HPDE6-E6E7 (cell line): ENCODE measurements at regions not wholly inside any gene's neighbourhood (a gene's known extent, or its start where the extent isn't known, plus 50 kb on each side); places are given as distances from the start of the nearest gene placed in this dataset.
"Not testable (repeated sequence)": the region's sequence is repeated elsewhere in the genome, so short reads cannot be mapped to it uniquely, and the experiment has no call there.

Experiments
- DNase-seq: peaks from one replicate; pipeline ENCODE4 v3.0.0; 2011; ENCODE audit warnings: missing footprints; ENCODE audit errors: extremely low spot score

DNA sequence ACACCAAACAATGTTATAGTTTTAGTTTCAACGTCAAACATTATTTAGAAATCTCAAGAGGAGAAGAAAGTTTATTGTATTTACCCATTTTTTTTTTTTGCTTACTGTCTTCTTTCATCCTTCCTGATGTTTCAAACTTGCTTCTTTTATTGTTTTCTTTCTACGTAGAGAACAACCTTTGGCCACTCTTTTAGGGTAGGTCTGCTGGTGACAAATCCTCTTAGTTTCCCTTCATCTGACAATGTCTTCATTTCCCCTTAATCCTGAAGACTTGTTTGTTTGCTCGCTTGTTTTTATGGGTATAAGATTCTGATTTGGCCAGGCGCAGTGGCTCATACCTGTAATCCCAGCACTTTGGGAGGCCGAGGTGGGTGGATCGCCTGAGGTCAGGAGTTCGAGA, 89.1 kb downstream of the RHOU start:
- no peak for DNase-seq

DNA sequence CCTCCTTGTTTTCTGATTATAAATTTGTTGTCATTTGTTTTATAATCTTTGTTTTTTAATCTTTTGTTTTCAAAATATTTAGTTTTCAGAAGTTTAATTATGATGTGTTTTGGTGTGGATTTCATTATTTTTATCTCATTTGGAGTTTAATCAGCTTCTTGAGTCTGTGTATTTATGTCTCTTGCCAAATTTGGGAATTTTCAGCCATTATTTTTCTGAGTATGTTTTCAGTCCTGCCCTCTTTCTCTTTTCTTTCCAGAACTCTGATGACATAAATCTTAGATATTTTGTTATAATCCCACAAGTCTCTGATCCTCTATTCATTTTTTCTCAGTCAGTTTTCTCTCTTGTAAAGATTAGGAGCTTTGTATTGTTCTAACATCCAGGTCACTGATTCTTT, 89.8 kb downstream of the RHOU start:
- DNase-seq = no peak

DNA sequence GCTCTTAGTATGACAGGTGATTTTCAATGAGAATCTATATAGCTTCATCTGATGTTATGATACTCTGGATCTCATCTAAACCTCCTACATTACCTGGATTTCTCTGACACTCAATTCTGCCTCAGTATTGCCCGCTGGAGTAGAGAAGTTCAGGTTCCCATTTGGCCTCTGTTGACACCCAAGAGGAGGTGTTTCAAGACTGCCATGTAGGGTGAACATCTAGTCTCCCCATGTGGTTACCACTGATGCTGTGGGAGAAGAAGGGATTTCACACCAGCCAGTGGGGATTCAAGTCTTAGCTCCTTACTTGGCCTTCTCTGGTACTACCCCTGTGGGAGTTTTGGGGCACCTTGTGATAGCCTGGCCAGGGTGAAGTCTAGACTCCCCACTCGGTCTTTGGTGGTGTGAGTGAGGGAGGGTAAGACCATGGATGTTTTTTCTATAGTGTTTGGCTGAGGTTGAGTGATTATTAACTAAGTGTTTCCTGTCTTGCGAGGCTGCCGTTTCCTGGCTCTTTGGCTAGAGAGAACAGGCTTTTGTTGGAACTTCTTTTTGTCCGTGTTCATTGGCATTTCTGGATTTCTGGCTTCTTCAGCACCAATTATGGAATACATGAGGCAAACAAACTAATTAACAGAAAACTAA, 90.7 kb downstream of the RHOU start:
- no peak for DNase-seq

DNA sequence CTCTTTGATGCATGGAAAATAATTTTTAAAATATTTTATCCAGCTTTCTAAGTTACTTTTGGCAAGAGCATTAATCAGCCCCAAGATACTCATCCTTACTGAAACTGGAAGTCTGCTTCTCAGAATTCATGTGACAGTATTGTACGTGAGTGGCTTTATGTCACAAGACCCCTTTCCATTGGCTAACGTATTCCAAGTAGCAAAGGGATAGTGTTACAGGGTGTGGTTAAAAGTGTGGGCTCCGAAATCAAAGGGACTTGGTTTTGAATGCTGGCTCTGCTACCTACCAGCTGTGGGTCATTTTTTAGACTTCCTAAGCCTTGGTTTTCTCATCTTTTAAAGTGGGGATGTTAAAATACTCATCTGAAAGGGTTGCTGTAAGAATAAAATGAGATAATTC, 91.7 kb downstream of the RHOU start:
- no peak for DNase-seq

DNA sequence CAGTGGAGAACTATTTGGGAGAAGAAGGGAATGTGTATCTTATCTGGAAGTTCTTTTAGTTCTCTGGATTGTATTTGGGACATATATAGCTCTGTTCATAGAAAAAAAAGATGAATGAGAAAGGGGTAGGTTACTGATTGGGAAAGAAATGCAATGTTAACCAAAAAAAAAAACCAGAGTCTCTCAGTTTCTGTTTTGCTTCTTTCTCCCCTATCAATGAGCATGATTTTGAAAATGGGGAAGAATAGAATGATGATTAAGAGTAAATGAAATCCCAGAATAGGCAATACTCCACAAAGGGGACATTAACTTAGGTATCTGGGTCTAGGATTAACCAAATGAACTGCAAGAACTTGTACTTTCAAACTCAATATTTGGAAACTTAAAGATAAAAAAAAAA, 92.9 kb downstream of the RHOU start:
- no peak for DNase-seq

DNA sequence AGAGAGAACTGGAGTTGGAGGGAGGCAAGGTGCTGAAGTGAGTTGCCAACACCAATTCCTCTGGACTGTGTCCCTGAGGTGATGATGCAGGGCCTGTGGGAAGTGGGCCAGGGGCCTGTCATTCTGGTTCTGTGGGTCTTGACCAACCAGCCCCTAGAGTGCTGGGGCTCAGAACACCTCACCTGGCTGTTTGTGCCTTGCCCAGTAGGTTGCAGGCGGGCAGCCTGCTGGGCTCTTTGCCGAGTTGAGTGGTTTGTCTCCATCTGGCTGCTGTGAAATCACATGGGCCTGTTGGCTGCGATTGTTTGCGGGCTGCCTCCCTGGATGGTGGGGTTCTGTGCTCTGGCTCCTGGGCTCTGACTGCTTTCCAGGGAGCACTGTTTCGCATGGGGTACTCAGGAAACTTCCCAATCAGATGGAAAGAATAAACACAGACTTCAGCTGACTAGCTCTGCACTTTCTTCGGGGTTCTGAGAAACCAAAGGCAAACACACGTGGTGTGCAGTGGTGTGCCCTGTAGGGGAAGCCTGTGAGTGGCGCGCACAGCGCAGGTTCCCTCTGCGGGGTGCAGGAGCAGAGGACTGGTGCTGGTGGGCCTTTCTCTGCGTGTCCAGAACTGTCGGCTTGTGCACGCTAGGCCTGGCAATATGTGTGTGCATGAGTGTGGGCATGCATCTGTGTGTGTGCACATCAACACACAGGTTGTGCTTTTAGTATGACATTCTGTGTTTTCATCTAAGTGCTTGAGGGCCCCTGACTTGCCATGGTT, 95.1 kb downstream of the RHOU start:
- DNase-seq = no peak

DNA sequence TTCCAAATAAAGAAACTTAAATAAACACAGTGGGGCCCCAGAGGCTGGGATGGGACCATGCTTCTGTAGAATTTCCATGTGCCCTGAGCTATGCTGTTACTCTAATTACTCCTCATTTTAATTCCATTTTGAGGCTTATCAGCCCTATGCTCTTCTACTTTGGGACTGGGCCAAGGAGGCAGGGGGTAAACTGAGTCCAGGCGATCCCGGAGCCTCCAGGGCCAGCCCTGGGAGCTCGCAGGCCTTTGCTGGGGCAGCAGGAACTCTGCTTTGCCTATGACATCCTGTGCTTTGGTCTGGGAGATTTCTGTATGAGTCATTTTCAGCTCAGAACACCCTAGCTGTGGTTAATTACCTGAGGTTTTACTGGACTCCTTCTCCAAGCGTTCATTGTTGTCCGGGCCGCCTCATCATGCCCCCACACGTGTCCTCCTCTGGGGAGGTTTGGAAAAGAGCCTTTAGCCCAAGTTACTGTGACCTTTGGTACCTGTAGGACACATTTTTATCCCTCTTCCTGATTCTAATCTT, 95.7 kb downstream of the RHOU start:
- DNase-seq = peak; percentile 87

DNA sequence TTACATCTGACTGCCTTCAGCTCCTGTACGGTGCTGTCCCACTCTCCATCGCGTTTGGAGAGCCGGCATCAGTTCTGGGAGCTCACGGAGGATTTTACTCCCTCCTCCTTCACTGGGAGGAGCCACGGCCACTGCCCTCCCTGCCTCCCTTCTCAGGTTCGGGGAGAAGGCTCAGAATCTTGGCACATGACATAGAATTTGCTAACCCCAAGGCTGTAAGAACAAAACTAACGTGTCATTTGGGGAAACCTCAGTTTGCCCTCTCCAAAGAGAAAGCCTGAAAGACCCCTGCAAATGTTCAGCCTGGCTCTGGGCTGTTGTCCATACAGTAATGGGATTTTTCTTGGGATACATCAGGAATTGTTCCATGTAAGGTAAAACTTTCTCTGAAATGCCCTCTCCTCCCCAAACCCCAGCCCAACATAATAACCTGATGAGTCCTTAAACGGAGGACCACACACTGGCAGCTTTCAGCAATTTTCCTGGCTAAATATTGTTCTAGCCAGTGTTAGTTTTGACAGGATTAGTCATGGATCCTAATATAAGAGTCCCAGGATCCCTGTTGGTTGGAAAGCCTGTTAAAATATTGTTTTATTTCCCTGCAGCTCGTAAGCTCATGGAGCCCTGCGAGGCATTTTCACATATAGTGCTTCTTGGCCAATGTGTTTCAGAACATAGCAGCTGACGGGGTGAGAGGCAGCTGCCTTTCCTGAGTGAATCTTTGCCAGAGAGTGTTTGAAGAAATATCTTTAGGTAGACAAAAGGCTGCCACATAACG, 98.8 kb downstream of the RHOU start:
- no peak for DNase-seq

DNA sequence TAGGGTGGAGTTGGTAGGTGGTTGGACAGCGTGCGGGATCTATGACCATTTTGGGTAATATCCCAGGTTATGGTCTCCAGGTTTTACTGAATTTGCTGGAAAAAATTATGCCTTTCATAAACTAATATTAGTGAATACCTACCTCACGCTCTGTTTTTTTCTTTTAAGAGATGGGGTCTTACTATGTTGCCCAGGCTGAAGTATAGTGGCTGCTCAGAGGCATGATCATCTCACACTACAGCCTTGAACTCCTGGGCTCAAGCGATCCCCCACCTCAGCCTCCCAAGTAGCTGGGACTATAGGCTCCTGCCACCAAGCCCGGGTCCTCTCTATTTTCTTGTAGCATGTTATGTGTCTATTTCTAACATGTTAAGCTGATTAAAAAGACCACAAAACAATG, 100.2 kb downstream of the RHOU start:
- DNase-seq = no peak

DNA sequence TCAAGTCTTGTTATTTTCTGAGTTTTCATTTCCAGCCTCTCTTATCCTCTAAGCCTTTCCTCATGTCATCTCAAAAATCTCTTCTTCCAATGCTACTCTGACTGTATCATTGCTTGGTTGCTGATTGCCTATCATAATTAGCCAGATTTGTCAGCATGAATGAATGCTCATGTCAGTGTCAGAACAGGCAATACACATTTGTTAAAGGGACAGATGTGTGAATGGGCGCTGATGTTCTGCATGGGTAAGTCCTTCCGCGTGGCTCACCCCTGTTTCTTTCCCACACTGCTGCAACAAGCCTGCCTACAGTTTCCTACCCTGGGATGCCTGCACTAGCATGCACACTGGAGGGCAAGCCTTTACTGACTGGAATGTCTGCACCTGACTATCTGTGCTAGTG, 100.6 kb downstream of the RHOU start:
- DNase-seq = no peak

DNA sequence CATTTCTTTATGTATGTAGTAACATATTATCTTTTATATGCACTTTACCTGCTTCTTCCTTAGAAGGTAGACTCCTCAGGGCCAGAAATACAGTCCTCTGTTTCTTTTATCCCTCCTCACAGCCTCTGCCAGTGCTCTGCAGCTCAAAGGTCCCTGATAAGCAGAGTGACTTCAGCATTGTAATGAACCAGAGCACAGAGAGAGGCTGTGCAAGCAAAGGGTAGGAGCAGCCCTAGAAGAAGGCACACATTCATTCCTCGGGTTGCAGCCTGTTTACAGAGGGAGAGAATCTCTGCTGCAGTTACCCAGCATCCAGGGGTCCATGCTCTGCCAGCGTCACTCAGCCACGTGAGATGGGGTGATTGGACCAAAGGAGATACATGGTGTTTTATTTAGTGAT, 101.1 kb downstream of the RHOU start:
- DNase-seq = no peak

DNA sequence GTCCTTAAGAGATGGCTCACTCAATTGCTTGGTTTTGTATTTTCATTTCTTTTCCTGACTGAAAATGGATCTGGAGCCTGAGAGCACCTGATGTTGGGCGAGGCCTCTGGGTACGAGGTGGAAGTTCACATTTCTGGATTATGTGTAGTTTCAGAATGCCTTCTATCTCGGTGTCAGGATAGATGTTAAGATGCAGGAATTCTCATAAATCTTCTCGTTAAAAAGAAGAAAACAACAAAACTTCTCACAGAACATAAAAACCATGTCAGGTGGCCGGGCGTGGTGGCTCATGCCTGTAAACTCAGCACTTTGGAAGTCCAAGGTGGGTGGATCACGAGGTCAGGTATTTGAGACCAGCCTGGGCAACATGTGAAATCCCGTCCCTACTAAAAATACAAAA, 101.8 kb downstream of the RHOU start:
- DNase-seq = no peak

DNA sequence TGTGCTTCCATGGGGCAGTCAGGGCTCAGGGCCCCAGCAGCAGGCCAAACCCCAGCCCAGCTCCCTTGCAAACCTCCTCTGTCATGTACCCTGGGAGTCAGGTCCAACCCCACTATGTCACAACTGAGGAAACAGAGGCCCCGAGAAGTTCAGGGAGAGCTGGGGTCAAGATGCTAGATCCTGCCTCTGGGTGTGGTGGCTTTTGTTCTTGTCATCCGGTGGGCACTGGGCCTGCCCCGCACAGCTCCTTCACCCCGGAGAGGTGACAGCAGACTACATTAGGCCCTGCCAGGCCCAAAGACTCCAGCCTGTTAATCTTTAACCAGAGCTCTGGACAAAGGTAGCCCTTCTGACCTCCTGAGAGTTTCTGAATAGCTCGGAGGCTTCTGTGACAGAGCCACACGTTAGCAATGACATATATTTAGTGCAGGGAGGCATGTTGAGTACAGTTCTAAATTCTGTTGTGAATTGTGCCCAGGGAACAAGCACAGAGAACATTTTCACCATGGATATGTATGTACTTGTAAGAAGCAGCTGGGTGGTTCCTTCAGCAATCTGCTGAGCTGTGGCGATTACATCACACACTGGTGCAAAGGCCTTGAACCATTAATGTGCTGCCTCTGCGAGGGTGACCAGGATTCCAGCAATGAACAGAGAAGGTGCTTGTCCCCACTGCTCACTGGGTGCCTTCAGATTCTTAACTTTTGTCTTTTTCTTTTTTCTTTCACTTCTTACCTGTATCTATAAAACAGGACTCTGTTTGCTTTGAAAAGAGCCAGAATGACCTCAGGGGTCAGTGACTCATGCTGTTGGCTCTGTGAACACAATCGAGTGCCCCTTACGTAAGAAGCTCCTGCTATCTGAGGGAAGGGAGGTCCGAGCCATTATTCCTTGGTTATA, 102.8 kb downstream of the RHOU start:
- DNase-seq = peak; percentile 78

DNA sequence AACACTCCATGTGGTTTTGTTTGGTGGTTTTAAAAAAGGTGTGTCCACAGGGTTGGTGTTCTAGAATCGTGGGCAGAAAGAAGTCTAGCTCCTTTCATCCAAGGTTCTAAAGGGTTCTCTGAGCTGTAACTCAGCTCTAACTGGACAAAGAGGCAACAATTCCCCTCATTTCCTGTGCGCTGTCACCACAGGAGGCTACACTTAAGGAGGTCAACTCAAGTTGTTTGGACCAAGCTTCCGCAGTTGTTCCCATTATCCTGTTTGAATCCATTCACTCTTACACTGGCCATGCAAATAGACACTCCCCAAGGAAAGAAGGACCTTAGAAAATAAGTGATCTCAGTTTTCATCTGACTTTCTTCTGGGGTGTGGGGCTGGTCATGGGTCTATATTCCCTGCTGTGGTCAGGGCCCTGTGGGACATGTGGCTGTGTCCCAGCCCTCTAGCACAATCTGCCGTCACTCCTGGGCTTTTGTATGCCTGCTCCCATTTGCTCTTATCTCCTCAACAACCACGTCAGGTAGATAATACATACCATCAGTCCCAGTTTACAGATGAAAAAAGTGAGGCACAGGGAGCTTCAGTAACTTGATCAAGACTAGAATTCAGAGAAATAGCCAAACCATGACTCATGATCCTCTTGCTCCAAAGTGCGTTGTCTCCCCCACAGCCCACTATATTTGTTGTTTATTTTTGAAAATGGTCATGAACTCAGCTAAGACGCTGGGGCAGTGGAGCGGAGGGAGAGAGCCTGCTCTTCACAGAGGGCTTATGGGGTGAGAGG, 103.6 kb downstream of the RHOU start:
- DNase-seq = no peak

DNA sequence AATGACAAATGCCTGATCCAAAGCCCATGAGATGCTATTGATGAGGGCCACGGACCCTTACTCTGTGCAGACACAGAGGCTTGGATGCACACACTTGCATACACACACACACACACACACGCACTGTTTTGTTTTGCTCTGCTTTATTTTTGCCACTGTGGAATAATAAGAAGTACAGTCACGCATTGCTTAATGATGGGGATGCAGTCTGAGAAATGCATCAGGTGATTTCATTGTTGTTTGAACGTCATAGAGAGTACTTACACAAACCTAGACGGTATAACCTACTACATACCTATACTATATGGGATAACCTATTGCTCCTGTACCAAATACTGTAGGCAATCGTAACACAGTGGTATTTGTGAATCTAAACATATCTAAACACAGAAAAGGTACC, 104.4 kb downstream of the RHOU start:
- DNase-seq = no peak

DNA sequence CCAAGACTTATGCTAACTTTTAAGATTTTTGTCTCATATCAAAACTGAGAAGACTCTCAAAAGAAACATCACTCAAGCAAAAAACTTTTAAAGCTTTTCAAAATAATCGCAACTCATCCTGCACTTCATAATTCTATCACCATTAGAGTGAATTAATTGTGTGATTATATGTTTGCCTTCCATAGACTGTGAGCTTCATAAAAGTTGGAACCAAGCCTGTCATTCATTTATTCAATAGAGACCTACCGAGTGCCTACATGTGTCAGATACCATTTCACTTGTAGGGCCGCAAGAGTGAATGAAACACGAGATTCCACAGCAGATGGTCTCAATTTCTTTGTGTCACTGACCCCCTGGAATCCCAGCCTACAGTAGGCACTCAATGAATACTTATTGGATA, 106.4 kb downstream of the RHOU start:
- DNase-seq = no peak

DNA sequence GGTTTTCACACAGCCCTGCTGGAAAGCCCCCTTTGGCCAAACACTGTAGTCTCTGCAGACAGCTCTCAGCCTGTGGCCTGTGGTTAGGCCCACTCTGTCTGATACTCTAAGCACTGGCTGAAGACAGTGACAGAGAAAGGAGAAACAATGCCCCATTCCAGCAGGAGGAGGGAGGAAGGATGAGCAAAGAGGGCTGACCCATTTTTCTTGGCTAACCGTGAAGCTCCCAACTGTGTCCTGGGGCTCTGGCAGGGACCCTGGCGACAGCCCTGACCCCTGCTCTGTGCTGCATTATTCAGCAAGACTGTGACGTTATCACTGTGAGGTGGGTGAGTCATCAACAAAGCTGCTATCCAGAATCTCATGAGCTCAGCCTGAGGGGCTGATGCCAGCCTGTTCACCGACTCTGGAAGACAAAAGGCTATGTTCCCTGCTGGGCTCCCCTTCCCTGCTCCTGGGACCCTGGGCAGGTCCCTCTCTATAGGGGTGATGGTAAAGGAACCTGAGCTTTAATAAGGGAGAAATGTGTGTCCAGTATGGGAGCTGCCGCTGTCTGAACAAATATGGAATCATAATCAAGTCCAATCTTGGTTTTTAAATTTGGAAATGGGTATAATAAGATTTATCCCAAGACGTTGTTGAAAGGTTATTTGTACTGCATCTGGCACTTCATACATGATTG, 107.0 kb downstream of the RHOU start:
- DNase-seq = no peak

DNA sequence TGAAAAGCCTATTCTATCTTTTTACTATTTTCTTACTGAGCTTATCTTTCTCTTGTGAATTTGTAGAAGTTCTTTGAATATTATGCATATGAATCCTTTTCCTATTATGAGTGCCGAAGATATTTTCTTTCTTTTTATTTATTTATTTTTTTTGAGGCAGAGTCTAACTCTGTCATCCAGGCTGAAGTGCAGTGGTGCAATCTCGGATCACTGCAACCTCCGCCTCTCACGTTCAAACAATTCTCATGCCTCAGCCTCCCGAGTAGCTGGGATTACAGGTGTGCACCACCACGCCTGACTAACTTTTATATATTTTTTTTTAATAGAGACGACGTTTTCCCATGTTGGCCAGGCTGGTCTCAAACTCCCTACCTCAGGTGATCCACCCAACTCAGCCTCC, 109.8 kb downstream of the RHOU start:
- DNase-seq = no peak

DNA sequence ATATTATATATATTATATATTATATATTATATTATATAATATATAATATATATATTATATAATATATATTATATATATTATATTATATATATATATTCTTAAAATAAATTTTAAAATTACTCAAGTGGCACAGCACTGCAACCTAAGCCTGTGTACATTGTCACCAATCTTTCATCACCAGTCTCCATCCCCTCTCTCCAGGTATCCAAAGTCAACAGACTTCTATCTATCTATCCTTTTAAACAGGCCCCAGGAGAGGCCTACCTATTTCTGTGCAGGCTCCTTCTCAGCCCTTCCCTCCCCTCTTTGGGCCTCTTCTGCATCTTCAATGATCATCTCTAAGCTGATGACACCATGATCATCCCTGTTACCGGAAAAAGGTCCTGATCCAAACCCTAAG, 111.7 kb downstream of the RHOU start:
- no peak for DNase-seq

DNA sequence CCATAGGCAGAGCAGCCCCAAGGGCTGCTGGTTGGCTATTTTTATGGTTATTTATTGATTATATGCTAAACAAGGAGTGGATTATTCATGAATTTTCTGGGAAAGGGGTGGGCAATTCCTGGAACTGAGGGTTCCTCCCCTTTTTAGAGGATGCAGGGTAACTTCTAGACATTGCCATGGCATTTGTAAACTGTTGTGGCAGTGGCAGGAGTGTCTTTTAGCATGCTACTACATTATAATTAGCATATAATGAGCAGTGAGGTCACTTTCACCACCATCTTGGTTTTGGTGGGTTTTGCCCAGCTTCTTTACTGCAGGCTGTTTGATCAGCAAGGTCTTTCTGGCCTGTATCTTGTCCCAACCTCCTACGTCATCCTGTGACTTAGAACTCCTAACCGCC, 112.2 kb downstream of the RHOU start:
- not testable (repeated sequence) for DNase-seq
